Glutamatergic neuron (in vitro differentiated cells): ENCODE measurements at regions not wholly inside any gene's neighbourhood (a gene's known extent, or its start where the extent isn't known, plus 50 kb on each side); places are given as distances from the start of the nearest gene placed in this dataset.
A peak's percentile ranks its signal among the peaks of the same experiment; 100 is the strongest.
"Not testable (repeated sequence)": the region's sequence is repeated elsewhere in the genome, so short reads cannot be mapped to it uniquely, and the experiment has no call there.

Experiments used
- DNase-seq: peaks from one replicate; pipeline ENCODE4 v3.0.0; 2022
- H3K27ac Mint-ChIP-seq: one replicate; pipeline ENCODE4 v1.8.0; 2020; ENCODE audit warnings: mild to moderate bottlenecking, mixed read lengths, inconsistent platforms; ENCODE audit not compliant: unreplicated experiment
- H3K27me3 Mint-ChIP-seq: one replicate; pipeline ENCODE4 v1.8.0; 2020; ENCODE audit warnings: mild to moderate bottlenecking, moderate library complexity, mixed read lengths, inconsistent platforms; ENCODE audit not compliant: unreplicated experiment
- H3K36me3 Mint-ChIP-seq: one replicate; pipeline ENCODE4 v1.8.0; 2020; ENCODE audit warnings: mild to moderate bottlenecking, mixed read lengths, inconsistent platforms; ENCODE audit not compliant: unreplicated experiment
- H3K4me1 Mint-ChIP-seq: one replicate; pipeline ENCODE4 v1.8.0; 2020; ENCODE audit warnings: mild to moderate bottlenecking, low read depth, mixed read lengths, inconsistent platforms; ENCODE audit not compliant: unreplicated experiment
- H3K4me3 Mint-ChIP-seq: one replicate; pipeline ENCODE4 v1.8.0; 2020; ENCODE audit warnings: mild to moderate bottlenecking, mixed read lengths, inconsistent platforms; ENCODE audit not compliant: unreplicated experiment
- H3K9me3 Mint-ChIP-seq: one replicate; pipeline ENCODE4 v1.8.0; 2020; ENCODE audit warnings: mild to moderate bottlenecking, moderate library complexity, mixed read lengths, inconsistent platforms; ENCODE audit not compliant: unreplicated experiment
- CTCF ChIP-seq: fragments of 200-600 bp; sonication (generic); IDR thresholded peaks from one replicate; pipeline ENCODE4 v1.5.0; 2021; ENCODE audit not compliant: partially characterized antibody, unreplicated experiment

GRCh38 chr17:47057830-47058229 is 78.8 kb upstream of the RPRML start:
- Mint-ChIP-seq H3K4me3 (no peak overlapping the region), H3K9me3 (peaks cover 4% of the 10 kb centered on the region), H3K36me3 (peaks cover 7% of the 10 kb centered on the region), H3K27me3 (peaks cover 2% of the 10 kb centered on the region), H3K27ac (peak overlapping the region; percentile 18), H3K4me1 (peaks cover 7% of the 10 kb centered on the region)
- no peak for TF ChIP-seq CTCF
- DNase-seq = no peak

GRCh38 chr17:47057279-47057678 is 78.2 kb upstream of the RPRML start:
- not testable (repeated sequence) for H3K27ac Mint-ChIP-seq, DNase-seq, H3K4me3 Mint-ChIP-seq, H3K4me1 Mint-ChIP-seq, H3K27me3 Mint-ChIP-seq, H3K36me3 Mint-ChIP-seq, H3K9me3 Mint-ChIP-seq

DNA sequence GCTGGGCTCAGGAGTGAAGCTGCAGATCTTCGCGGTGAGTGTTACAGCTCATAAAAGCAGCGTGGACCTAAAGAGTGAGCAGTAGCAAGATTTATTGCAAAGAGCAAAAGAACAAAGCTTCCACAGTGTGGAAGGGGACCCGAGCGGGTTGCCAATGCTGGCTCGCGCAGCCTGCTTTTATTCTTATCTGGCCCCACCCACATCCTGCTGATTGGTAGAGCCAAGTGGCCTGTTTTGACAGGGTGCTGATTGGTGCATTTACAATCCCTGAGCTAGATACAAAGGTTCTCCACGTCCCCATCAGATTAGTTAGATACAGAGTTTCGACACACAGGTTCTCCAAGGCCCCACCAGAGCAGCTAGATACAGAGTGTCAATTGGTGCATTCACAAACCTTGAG is 77.6 kb upstream of the RPRML start:
- not testable (repeated sequence) for DNase-seq, H3K27ac Mint-ChIP-seq, H3K4me3 Mint-ChIP-seq, H3K4me1 Mint-ChIP-seq, H3K27me3 Mint-ChIP-seq, H3K9me3 Mint-ChIP-seq, H3K36me3 Mint-ChIP-seq
